ENCODE measurements at regions not wholly inside any gene's neighbourhood (a gene's known extent, or its start where the extent isn't known, plus 50 kb on each side); places are given as distances from the start of the nearest gene placed in this dataset.
A peak's percentile ranks its signal among the peaks of the same experiment; 100 is the strongest.
"Not testable (repeated sequence)": the region's sequence is repeated elsewhere in the genome, so short reads cannot be mapped to it uniquely, and the experiment has no call there.

DNA sequence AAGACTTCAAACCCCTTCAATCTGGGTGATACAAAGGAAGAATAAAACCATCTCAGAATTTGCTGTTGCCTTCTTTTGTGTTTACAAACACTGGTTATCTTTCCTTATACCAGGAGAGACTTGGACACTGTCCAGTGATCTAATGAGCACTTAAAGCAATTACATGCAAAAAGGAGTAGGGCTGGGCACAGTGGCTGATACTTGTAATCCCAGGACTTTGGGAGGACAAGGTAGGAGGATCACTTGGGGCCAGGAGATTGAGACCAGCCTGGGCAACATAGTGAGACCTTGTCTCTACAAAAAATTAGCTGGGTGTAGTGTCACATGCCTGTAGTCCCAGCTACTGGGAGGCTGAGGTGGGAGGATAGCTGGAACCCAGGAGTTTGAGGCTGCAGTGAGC is 95.7 kb upstream of the DRD5 start:
- DNase-seq (ENCODE audit: low read depth), result no peak
- TF ChIP-seq, protein P1, sequence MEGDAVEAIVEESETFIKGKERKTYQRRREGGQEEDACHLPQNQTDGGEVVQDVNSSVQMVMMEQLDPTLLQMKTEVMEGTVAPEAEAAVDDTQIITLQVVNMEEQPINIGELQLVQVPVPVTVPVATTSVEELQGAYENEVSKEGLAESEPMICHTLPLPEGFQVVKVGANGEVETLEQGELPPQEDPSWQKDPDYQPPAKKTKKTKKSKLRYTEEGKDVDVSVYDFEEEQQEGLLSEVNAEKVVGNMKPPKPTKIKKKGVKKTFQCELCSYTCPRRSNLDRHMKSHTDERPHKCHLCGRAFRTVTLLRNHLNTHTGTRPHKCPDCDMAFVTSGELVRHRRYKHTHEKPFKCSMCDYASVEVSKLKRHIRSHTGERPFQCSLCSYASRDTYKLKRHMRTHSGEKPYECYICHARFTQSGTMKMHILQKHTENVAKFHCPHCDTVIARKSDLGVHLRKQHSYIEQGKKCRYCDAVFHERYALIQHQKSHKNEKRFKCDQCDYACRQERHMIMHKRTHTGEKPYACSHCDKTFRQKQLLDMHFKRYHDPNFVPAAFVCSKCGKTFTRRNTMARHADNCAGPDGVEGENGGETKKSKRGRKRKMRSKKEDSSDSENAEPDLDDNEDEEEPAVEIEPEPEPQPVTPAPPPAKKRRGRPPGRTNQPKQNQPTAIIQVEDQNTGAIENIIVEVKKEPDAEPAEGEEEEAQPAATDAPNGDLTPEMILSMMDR (IDR thresholded peaks at IDR 0.05; ENCODE audit: insufficient read depth, low read depth, low read length, missing control alignments), result no peak

DNA sequence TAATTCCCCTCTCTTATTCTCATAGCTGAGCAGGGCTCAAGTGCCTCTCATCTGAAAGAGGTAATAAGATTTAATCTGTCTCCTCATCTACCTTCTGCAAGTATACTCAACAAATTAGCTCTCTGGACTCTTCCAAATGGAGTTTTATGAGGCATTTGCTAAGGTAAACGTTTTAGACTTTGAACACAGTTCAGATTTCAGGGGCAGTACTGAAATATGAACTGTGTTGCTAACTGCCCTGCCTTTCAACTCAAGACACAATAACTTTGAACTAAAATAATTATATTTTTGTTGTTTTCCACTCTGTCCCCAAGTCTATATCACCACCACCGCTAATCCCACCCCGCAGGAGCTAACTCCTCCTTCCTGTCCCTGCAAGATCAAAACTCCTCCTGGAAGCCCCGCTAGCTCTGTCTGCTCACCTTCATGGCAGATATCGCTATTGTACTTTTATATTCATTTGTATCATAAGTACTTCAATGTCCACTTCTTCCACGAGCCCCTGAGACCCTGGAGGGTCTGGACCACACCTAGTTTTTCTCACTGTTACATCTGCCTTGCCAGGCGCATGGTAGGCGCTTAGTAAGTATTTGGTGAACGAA is 90.7 kb upstream of the DRD5 start:
- peak overlapping the region; percentile 45 for H3K4me3 ChIP-seq (ENCODE audit: low read depth, low read length)
- not testable (repeated sequence) for DNase-seq (ENCODE audit: low read depth)

More for the DNA sequence above, 95.7 kb upstream of the DRD5 start:
- H3K4me3 ChIP-seq (ENCODE audit: low read depth, low read length), result no peak overlapping the region

DNA sequence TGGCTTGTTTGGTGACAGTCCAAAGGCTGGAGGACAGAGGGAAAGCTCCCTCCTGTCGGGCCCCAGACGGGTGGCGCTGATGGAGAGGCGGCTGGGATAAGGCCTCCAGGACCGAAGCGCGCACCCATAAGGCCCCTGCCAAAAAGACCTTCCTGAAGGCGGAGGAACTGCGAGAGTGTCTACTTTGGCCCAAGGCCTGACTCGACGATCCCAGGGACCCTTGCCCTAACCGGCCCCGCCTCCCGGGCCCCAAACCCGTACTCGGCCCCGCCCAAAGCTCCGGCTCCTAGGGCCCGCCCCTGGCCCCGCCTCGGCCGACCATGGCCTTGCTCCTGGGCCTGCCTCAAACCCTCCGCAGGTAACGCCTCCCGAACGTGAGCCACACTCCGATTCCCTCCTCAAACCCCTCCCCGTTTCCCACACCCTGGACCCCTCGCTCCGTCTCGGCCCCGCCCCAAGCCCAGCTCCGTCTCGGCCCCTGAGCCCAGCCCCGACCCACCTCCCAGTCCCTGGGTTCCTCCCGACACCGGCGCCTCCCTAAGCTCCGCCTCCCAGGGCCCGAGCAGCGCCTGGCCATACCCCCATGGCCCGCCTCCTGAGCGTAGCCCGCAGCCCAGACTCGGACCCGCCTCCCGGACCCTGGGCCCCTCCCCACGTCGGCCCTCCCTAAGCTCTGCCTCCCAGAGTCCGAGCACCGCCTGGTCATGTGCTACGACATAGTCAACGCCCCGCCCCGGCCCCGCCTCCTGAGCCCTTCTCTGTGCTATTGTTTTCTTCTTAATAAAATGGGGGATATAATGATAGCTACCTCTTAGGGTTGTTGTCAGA is 90.0 kb upstream of the DRD5 start:
- DNase-seq (ENCODE audit: low read depth), result peak; percentile 81

DNA sequence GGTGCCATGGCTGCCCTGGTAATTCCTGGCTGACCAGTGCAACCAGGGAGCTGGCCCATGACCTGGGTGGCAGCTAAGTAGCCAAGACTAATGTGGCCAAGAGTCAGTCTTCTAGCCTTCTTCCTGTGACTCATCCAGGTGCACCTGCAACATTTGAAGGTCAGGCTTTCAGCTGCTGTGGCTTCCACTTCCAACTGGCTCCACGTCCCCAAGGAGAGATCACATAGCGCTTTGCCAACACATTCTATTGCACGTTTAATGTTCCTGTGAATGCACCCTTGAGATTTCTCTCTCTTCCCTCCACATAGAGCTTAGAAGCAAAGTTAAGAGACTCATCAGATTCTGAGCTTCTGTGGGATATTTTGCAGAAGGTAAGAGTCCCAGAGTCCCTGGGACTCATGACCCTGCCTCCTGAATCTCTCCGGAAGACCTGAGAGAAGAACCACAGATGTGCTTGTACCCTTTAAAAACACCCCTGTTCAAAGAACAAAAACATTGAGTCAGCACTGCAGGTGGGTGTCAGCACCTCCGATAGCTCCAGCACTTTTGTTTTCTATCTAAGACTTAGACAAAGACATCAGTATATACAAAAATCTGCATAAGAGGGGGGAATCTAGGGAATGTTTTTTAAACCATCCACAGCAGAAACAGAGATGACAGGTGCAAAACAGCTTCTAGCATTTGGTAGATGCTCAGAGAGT is 88.5 kb upstream of the DRD5 start:
- H3K4me3 ChIP-seq (ENCODE audit: low read depth, low read length); DNase-seq (ENCODE audit: low read depth): not testable (repeated sequence)

More for the DNA sequence above, 90.0 kb upstream of the DRD5 start:
- TF ChIP-seq, protein P1 (IDR thresholded peaks at IDR 0.05; ENCODE audit: insufficient read depth, low read depth, low read length, missing control alignments), result no peak
- H3K4me3 ChIP-seq (ENCODE audit: low read depth, low read length), result peak overlapping the region; percentile 45

DNA sequence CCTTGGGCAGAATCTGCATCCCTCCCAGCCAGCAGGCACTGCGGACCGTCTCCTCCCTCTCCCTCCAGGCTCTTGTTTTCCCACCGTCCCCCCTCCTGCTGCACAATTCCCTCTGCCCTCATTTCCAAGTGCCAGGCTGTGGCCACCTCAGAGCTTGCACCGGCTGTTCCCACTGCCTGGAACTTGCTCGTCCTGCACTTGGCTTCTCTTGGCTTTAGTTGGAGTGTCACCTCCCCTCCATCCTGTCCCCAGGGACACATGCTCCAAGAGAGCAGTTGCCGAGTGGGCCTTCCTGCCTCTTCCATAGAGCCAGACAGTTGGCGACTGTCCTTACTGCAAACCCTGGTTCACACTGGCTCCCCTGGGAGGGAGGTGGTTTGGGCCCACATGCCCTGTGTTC is 87.0 kb upstream of the DRD5 start:
- not testable (repeated sequence) for H3K4me3 ChIP-seq (ENCODE audit: low read depth, low read length); DNase-seq (ENCODE audit: low read depth)

DNA sequence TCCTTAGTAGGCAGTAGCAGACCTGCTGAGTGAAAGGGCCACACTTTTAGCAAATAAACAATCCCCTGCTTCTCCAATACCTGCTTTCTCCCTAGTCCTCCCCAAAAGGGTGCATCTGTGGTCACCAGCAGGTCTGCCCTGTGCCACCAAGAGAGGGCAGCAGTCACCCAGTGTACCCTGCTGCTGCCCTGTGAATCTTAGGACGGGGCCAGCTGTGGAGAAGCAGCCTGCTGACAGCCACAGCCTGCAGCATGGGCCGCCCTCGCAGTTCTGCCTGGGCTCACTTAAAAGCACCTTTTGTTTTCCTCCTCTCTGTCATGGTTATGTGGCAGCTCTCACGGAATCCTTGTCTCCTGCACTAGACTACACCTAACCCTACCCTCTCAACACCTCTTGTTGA is 85.4 kb upstream of the DRD5 start:
- not testable (repeated sequence) for H3K4me3 ChIP-seq (ENCODE audit: low read depth, low read length)
- TF ChIP-seq, protein P1 (IDR thresholded peaks at IDR 0.05; ENCODE audit: insufficient read depth, low read depth, low read length, missing control alignments), result peak; percentile 14
- peak; percentile 15 for DNase-seq (ENCODE audit: low read depth)

DNA sequence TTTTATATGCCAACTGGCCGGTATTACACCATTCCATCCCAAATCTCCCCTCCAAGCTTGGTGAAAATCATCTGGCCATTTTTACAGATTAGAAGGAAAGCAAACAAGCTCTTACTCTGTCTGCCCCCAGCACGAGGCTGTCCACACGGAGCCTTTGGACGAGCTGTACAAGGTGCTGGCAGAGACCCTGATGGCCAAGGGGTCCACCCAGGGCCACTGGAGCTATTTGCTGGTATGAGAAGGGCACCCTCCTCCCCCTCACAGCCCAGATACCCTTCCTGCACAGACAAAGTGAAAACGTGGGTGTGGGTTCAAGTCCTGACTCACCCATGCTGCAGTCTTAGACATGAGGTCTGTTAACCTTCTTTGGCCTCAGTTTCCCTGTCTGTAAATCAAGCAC is 84.9 kb upstream of the DRD5 start:
- not testable (repeated sequence) for DNase-seq (ENCODE audit: low read depth)

DNA sequence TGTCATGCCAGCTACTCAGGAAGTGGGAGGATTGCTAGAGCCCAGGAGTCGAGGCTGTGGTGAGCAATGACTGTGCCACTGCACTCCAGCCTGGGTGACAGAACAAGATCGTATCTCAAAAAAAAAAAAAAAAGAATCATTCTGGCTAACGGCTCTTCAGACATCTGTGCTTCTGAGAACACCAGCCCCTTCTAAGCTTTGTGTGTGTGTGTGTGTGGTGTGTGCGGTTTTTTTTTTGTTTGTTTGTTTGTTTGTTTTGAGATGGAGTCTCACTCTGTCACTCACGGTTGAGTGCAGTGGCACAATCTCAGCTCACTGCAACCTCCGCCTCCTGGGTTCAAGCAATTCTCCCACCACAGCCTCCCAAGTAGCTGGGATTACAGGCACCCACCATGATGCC is 79.4 kb upstream of the DRD5 start:
- DNase-seq (ENCODE audit: low read depth); H3K4me3 ChIP-seq (ENCODE audit: low read depth, low read length): not testable (repeated sequence)

More for the DNA sequence above, 84.9 kb upstream of the DRD5 start:
- not testable (repeated sequence) for H3K4me3 ChIP-seq (ENCODE audit: low read depth, low read length)

DNA sequence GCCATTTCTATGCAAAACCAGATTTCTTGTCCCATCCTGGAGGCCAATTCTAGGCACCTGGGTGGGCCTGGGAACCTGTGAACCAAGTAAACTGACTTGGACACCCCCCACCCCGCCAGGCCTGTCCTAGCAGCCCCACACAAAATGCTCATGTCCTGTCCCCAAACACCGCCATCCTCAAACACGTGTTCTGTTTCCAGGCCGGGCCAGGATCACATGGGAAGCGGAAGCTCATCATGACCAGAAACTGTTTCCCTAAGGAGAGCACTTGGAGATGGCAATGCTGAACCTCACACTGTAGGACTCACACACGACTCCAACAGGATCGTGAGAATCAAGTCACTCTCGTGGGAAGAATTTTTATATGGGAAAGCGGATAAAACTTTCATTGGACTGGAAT is 78.7 kb upstream of the DRD5 start:
- DNase-seq (ENCODE audit: low read depth); H3K4me3 ChIP-seq (ENCODE audit: low read depth, low read length): not testable (repeated sequence)

DNA sequence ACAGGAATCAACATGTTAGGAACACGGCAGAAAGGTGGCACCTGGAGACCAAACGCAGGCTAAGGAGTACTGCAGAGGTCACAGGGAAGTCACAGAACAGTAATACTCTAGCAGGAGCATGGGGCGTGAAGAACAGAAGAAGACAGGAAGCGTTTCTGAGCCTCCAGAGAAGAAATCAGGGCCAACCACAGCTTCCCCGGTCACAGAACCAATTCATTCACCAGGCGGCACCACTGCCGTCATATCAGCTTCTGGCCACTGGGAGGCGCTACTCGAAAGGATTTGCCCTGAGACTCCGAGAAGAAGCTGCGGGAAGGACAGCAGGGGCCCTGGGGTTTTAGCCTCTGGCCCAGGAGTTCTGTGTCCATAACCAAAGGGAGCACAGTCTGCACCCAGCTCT is 78.0 kb upstream of the DRD5 start:
- TF ChIP-seq, protein P1 (IDR thresholded peaks at IDR 0.05; ENCODE audit: insufficient read depth, low read depth, low read length, missing control alignments), result peak; percentile 69
- H3K4me3 ChIP-seq (ENCODE audit: low read depth, low read length), result no peak overlapping the region
- peak; percentile 74 for DNase-seq (ENCODE audit: low read depth)

DNA sequence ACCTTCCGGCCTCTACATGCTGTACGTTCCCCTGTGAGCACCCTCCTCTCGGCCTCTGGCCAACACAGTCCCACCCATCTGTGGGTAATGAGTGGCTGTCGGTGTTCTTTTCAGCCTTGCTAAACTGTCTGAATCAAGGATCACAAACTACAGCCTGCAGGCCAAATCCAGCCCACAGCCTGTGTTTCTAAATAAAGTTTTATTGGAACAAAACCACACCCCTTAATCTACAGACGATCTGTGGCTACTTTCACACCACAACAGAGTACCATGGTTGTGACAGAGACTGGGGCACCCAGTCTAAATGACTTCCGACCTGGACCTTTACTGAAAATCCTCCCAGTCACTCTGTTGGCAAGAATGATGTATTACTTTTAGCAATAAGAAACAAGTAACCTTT is 77.3 kb upstream of the DRD5 start:
- DNase-seq (ENCODE audit: low read depth); H3K4me3 ChIP-seq (ENCODE audit: low read depth, low read length): not testable (repeated sequence)

Data from GM12865 (cell line).